ENCODE measurements at regions not wholly inside any gene's neighbourhood (a gene's known extent, or its start where the extent isn't known, plus 50 kb on each side); places are given as distances from the start of the nearest gene placed in this dataset.

- no peak overlapping the region for H4K91ac ChIP-seq (ENCODE audit: insufficient read depth, low read depth, low read length)
- no peak overlapping the region for H2BK15ac ChIP-seq (ENCODE audit: low read depth, low read length)
- intact Hi-C loops (cut with micrococcal nuclease): no loop called here
- no peak overlapping the region for H3K14ac ChIP-seq (replicated peaks; ENCODE audit: low read depth, low read length)
- H2BK5ac ChIP-seq (ENCODE audit: low read depth, low read length, poor library complexity, severe bottlenecking): no peak overlapping the region
- H4K8ac ChIP-seq (ENCODE audit: low read depth in 2 of 2, low read length in 2 of 2): no peak overlapping the region
- H3K27me3 ChIP-seq (ENCODE audit: control insufficient read depth, insufficient read depth, low read length): no peaks in the 10 kb centered on the region
- H4K20me1 ChIP-seq (ENCODE audit: insufficient read depth, low read length): no peaks in the 10 kb centered on the region
- BruUV-seq (replicated peaks): no TSS peak
- ChIA-PET POLR2A (ENCODE audit: unreplicated experiment) (no interaction called here), CTCF (no interaction called here)
- no peak overlapping the region for H2BK20ac ChIP-seq (ENCODE audit: low read depth, low read length)
- no peak for ATAC-seq (ENCODE audit: low read depth)
- DNase-seq: no peak
- H3K23ac ChIP-seq (ENCODE audit: low read depth, low read length): no peak overlapping the region
- H3K4me2 ChIP-seq (ENCODE audit: low read depth, low read length): no peak overlapping the region
- no peak overlapping the region for H2BK120ac ChIP-seq (ENCODE audit: low read depth, low read length)
- peaks cover 78% of the 10 kb centered on the region for H3K9me3 ChIP-seq (ENCODE audit: control insufficient read depth, insufficient read depth, low read length)
- H4K5ac ChIP-seq (ENCODE audit: low read depth, low read length): no peak overlapping the region
- TF ChIP-seq USF2 (IDR thresholded peaks at IDR 0.05; ENCODE audit: low read depth, low read length): no peak
- no peak for TF ChIP-seq ELK1 (IDR thresholded peaks at IDR 0.05; ENCODE audit: borderline replicate concordance, low read depth, low read length)
- no peak for TF ChIP-seq RFX5 (IDR thresholded peaks at IDR 0.05; ENCODE audit: low read depth, low read length)
- TF ChIP-seq CHD1 (IDR thresholded peaks at IDR 0.05; ENCODE audit: low read depth, low read length): no peak
- TF ChIP-seq MAZ (IDR thresholded peaks at IDR 0.05; ENCODE audit: borderline replicate concordance, low read depth, low read length): no peak
- TF ChIP-seq BHLHE40 (IDR thresholded peaks at IDR 0.05; ENCODE audit: low read depth, low read length): no peak
- TF ChIP-seq NFE2L2 (IDR thresholded peaks at IDR 0.05; ENCODE audit: low read depth, low read length): no peak
- no peak for TF ChIP-seq MXI1 (IDR thresholded peaks at IDR 0.05; ENCODE audit: borderline replicate concordance, low read depth, low read length)
- no peak for TF ChIP-seq SMC3 (IDR thresholded peaks at IDR 0.05; ENCODE audit: low read depth, low read length)
- no peak for TF ChIP-seq RAD21 (IDR thresholded peaks at IDR 0.05; ENCODE audit: low read length)
- no peak for TF ChIP-seq CTCF (conservative IDR thresholded peaks at IDR 0.05; ENCODE audit: low read depth, low read length)
- TF ChIP-seq MAFK (IDR thresholded peaks at IDR 0.05; ENCODE audit: low read depth, low read length): no peak
- TF ChIP-seq CEBPB (IDR thresholded peaks at IDR 0.05; ENCODE audit: low read depth, low read length): no peak
- no peak for TF ChIP-seq FOS (IDR thresholded peaks at IDR 0.05; ENCODE audit: low read depth, low read length)
- TF ChIP-seq RCOR1 (IDR thresholded peaks at IDR 0.05; ENCODE audit: insufficient replicate concordance, low read length): no peak
- no peak for TF ChIP-seq POLR2A (IDR thresholded peaks at IDR 0.05; ENCODE audit: low read depth, low read length)
- no peak overlapping the region for H3K18ac ChIP-seq (ENCODE audit: low read depth, low read length)
- no peak overlapping the region for H2AFZ ChIP-seq (replicated peaks; ENCODE audit: low read length, poor library complexity)
- H2AK9ac ChIP-seq (replicated peaks; ENCODE audit: low read depth, low read length, poor library complexity): no peak overlapping the region
- H2AK5ac ChIP-seq (ENCODE audit: low read depth, low read length): no peak overlapping the region
- in situ Hi-C loops (cut with MboI; ENCODE audit: low sequenced_read_pairs): no loop called here
- no peak overlapping the region for H3K27ac ChIP-seq (ENCODE audit: insufficient read depth, low read length)
- dilution Hi-C loops (cut with HindIII; ENCODE audit: low sequenced_read_pairs, unreplicated experiment): no loop called here
- H3K4me3 ChIP-seq (ENCODE audit: insufficient read depth, low read depth, low read length): no peak overlapping the region
- no peaks in the 10 kb centered on the region for H3K79me1 ChIP-seq (ENCODE audit: low read depth in 1 of 2, low read length in 2 of 2)
- WGBS, 2 experiments (ENCODE audit: extremely low coverage in 2 of 2, insufficient read length in 1 of 2): 21% methylated on average over 6 of the region's 15 CpGs; no CpG with 5 or more reads in 1 of the 2 experiments
- no peak overlapping the region for H3K4ac ChIP-seq (ENCODE audit: low read depth, low read length)
- no peaks in the 10 kb centered on the region for H3K36me3 ChIP-seq (ENCODE audit: control insufficient read depth, insufficient read depth, low read length)
- no peak overlapping the region for H3K56ac ChIP-seq (ENCODE audit: extremely low read depth, insufficient read depth, low read length)
- no peaks in the 10 kb centered on the region for H3K4me1 ChIP-seq (ENCODE audit: control insufficient read depth, insufficient read depth, low read length)
- H3K9me1 ChIP-seq (ENCODE audit: insufficient read depth, low read length): no peaks in the 10 kb centered on the region
- no peak overlapping the region for H3K9ac ChIP-seq (ENCODE audit: low read depth, low read length)
Observed at GRCh38 chr22:47623763-47624148, 861.3 kb downstream of the TBC1D22A start.

Measured in IMR-90 (cell line).